PC-3 (cell line): ENCODE measurements at regions not wholly inside any gene's neighbourhood (a gene's known extent, or its start where the extent isn't known, plus 50 kb on each side); places are given as distances from the start of the nearest gene placed in this dataset.

Experiments used
- ATAC-seq: fragments of 200-7000 bp; cut with Tn5 transposase; 2 replicates; pipeline ENCODE4 v1.9.1; 2020; ENCODE audit warnings: mild to moderate bottlenecking, moderate library complexity
- BruUV-seq: library from RNA; stranded (reverse); fragments of 400-500 nt; replicated peaks from 2 replicates; lab custom pipeline; 2021; lab: Mats Ljungman, UMichigan
- CTCF ChIA-PET: fragments of 300-600 bp; sonication (Branson Sonifier 250); formaldehyde crosslinking; loops from one replicate; lab custom pipeline; 2022; ENCODE audit warnings: antibody characterized with exemption; lab: Charles Lee
- POLR2A ChIA-PET: fragments of 300-600 bp; sonication (Branson Sonifier 250); formaldehyde crosslinking; loops from one replicate; lab custom pipeline; 2022; ENCODE audit warnings: antibody characterized with exemption; ENCODE audit not compliant: unreplicated experiment; lab: Charles Lee
- DNase-seq: peaks from one replicate; pipeline ENCODE4 v3.0.0-alpha.2; 2015
- H2AFZ ChIP-seq: fragments of 300-600 bp; sonication (generic); 2 replicates; pipeline ENCODE4 v1.6.0; 2016; ENCODE audit warnings: antibody characterized with exemption, low read length
- H3F3A ChIP-seq: fragments of 300-600 bp; sonication (generic); one replicate; pipeline ENCODE4 v1.6.0; 2017; ENCODE audit warnings: antibody characterized with exemption, low read length, control low read depth, mild to moderate bottlenecking; ENCODE audit not compliant: unreplicated experiment
- H3K27ac ChIP-seq: fragments of 300-600 bp; sonication (generic); 2 replicates; pipeline ENCODE4 v1.5.1; 2016; ENCODE audit warnings: mild to moderate bottlenecking, low read length
- H3K27me3 ChIP-seq: fragments of 300-600 bp; sonication (generic); 2 replicates; pipeline ENCODE4 v1.6.1; 2016; ENCODE audit warnings: low read length, mixed read lengths
- H3K36me3 ChIP-seq: fragments of 300-600 bp; sonication (generic); 2 replicates; pipeline ENCODE4 v1.6.1; 2016; ENCODE audit warnings: low read depth, mixed run types, low read length, mixed read lengths
- H3K4me1 ChIP-seq: fragments of 300-600 bp; sonication (generic); 2 replicates; pipeline ENCODE4 v1.5.1; 2016; ENCODE audit warnings: low read length; ENCODE audit not compliant: insufficient read depth
- H3K4me2 ChIP-seq: fragments of 300-600 bp; sonication (generic); 2 replicates; pipeline ENCODE4 v1.6.0; 2016; ENCODE audit warnings: low read length
- H3K4me3 ChIP-seq: fragments of 300-600 bp; sonication (generic); 2 replicates; pipeline ENCODE4 v1.5.1; 2016; ENCODE audit warnings: mild to moderate bottlenecking, low read length, mixed read lengths
- H3K79me2 ChIP-seq: fragments of 300-600 bp; sonication (generic); 2 replicates; pipeline ENCODE4 v1.6.1; 2017; ENCODE audit warnings: low read length, mixed read lengths
- H3K9ac ChIP-seq: fragments of 300-600 bp; sonication (generic); 2 replicates; pipeline ENCODE4 v1.6.0; 2016; ENCODE audit warnings: mild to moderate bottlenecking, low read length
- H3K9me2 ChIP-seq: fragments of 300-600 bp; sonication (generic); replicated peaks from 2 replicates; pipeline ENCODE4 v1.6.1; 2016; ENCODE audit warnings: mixed run types, low read length, mixed read lengths
- H3K9me3 ChIP-seq: fragments of 300-600 bp; sonication (generic); 2 replicates; pipeline ENCODE4 v1.6.1; 2016; ENCODE audit warnings: low read length, mixed read lengths
- H4K20me1 ChIP-seq: fragments of 300-600 bp; sonication (generic); 2 replicates; pipeline ENCODE4 v1.6.1; 2016; ENCODE audit warnings: low read length, mixed read lengths
- EZH2 ChIP-seq: fragments of 300-600 bp; sonication (generic); IDR thresholded peaks from one replicate; pipeline ENCODE4 v1.6.1; 2017; ENCODE audit warnings: antibody characterized with exemption, mild to moderate bottlenecking, low read length; ENCODE audit not compliant: unreplicated experiment
- EZH2phosphoT487 ChIP-seq: fragments of 300-600 bp; sonication (generic); IDR thresholded peaks from 2 replicates; pipeline ENCODE4 v1.6.1; 2018; ENCODE audit warnings: mild to moderate bottlenecking, antibody characterized with exemption, low read length, borderline replicate concordance
- intact Hi-C: fragments of 100-400 bp; cut with micrococcal nuclease; formaldehyde crosslinking; loops from 2 replicates; pipeline ENCODE4 v1.9.0; 2023
- TF ChIP-seq, protein P1 (sequence below): fragments of 300-600 bp; sonication (generic); conservative IDR thresholded peaks from 2 replicates; pipeline ENCODE4 v1.5.1; 2017; ENCODE audit warnings: antibody characterized with exemption, low read depth, mild to moderate bottlenecking, low read length

DNA sequence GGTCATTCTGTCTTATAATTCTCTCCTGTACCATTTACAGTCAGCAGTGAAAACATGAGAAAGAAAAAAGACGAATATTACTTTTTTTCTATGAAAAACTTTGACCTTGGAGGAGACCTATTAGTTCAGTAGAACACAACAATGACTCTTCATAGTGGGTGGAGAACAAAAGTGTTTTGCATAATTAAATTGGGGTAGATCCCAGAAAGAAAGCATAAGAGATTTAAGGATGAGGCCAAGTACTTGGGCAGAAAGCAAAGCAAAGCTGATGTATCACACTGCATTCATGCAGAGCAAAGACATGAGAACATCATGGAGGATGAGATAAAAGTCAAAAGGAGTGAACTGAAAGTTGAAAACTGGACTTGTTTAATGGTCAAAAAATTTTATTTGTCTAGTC is 1273.4 kb downstream of the ROBO2 start:
- H3K79me2 ChIP-seq = no peaks in the 10 kb centered on the region
- no peak overlapping the region for H3K4me2 ChIP-seq
- no peak for DNase-seq
- H3K27ac ChIP-seq = no peak overlapping the region
- H4K20me1 ChIP-seq = no peaks in the 10 kb centered on the region
- H2AFZ ChIP-seq = no peak overlapping the region
- H3F3A ChIP-seq = no peaks in the 10 kb centered on the region
- no peak for TF ChIP-seq EZH2phosphoT487
- intact Hi-C loops = no loop called here
- ATAC-seq = no peak
- no TSS peak for BruUV-seq
- H3K27me3 ChIP-seq = no peaks in the 10 kb centered on the region; the same call in 1 of the 2 replicates
- H3K9me3 ChIP-seq = no peaks in the 10 kb centered on the region
- H3K4me3 ChIP-seq = no peak overlapping the region
- POLR2A ChIA-PET = no interaction called here
- CTCF ChIA-PET = no interaction called here
- H3K9ac ChIP-seq = no peak overlapping the region
- no peaks in the 10 kb centered on the region for H3K36me3 ChIP-seq
- H3K9me2 ChIP-seq = no peaks in the 10 kb centered on the region
- H3K4me1 ChIP-seq = no peaks in the 10 kb centered on the region

DNA sequence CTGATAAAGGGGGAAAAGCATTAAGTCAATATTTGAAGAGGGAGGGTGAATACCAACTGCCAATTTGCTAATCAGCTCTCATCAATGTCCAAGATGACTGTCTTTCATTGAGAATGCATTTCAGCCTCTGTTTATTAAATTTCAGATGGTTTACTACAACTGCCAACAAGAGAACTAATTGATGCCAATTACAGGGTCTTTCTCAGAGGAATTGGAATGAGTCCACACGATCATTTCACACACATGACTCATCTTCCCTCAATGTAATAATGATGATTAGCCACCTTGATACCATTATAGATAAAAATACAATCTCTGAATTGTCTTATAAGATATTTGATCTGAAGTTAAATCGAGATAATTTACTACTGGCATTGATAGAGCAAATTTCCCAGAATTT is 1274.4 kb downstream of the ROBO2 start:
- POLR2A ChIA-PET = no interaction called here
- BruUV-seq = no TSS peak
- ATAC-seq = no peak

DNA sequence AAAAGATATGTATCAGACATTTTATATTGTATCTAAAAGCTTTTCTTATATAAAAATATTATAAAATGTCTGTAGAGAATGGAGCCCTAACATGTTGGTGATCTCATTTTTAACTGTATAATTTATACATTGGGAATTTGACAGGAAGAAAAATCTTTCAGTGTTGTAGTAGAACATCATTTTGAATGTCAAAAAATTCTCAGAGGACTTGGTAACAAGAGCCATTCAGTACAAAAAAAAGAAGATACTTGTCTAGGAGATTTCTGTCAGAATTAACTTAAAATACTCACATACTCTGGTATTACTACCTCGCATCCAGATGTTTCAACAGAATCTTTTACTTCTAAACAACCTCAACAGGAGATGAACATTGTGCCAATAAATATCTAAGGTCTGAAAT is 1277.9 kb downstream of the ROBO2 start:
- Histone ChIP-seq H3K27me3 (0 out of 2 replicates have a peak, but pooled peaks cover 1% of the 10 kb centered on the region), H2AFZ (no peak overlapping the region), H3K36me3 (no peaks in the 10 kb centered on the region), H3K4me2 (no peak overlapping the region), H3F3A (no peaks in the 10 kb centered on the region), H3K9me2 (no peaks in the 10 kb centered on the region), H3K27ac (no peak overlapping the region), H3K4me3 (no peak overlapping the region), H3K9me3 (no peaks in the 10 kb centered on the region), H4K20me1 (no peaks in the 10 kb centered on the region), H3K79me2 (no peaks in the 10 kb centered on the region), H3K9ac (no peak overlapping the region), H3K4me1 (no peaks in the 10 kb centered on the region)
- DNase-seq = no peak
- BruUV-seq = no TSS peak
- POLR2A ChIA-PET = no interaction called here
- no peak for TF ChIP-seq EZH2
- no peak for TF ChIP-seq EZH2phosphoT487
- TF ChIP-seq, protein P1, sequence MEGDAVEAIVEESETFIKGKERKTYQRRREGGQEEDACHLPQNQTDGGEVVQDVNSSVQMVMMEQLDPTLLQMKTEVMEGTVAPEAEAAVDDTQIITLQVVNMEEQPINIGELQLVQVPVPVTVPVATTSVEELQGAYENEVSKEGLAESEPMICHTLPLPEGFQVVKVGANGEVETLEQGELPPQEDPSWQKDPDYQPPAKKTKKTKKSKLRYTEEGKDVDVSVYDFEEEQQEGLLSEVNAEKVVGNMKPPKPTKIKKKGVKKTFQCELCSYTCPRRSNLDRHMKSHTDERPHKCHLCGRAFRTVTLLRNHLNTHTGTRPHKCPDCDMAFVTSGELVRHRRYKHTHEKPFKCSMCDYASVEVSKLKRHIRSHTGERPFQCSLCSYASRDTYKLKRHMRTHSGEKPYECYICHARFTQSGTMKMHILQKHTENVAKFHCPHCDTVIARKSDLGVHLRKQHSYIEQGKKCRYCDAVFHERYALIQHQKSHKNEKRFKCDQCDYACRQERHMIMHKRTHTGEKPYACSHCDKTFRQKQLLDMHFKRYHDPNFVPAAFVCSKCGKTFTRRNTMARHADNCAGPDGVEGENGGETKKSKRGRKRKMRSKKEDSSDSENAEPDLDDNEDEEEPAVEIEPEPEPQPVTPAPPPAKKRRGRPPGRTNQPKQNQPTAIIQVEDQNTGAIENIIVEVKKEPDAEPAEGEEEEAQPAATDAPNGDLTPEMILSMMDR = no peak
- intact Hi-C loops = no loop called here
- CTCF ChIA-PET = no interaction called here
- no peak for ATAC-seq

More for the DNA sequence above, 1274.4 kb downstream of the ROBO2 start:
- no peak for DNase-seq
- CTCF ChIA-PET = no interaction called here
- Histone ChIP-seq H3K27ac (no peak overlapping the region), H3K4me1 (no peaks in the 10 kb centered on the region), H2AFZ (no peak overlapping the region), H3K9ac (no peak overlapping the region), H3K4me3 (no peak overlapping the region), H3K36me3 (no peaks in the 10 kb centered on the region), H3K9me3 (no peaks in the 10 kb centered on the region), H4K20me1 (no peaks in the 10 kb centered on the region), H3K4me2 (no peak overlapping the region), H3K9me2 (no peaks in the 10 kb centered on the region), H3K27me3 (no peaks in the 10 kb centered on the region; the same call in 1 of the 2 replicates), H3F3A (no peaks in the 10 kb centered on the region), H3K79me2 (no peaks in the 10 kb centered on the region)
- TF ChIP-seq EZH2phosphoT487 = no peak
- no peak for TF ChIP-seq EZH2
- TF ChIP-seq, protein P1 = no peak
- intact Hi-C loops = no loop called here
